ENCODE measurements at regions not wholly inside any gene's neighbourhood (a gene's known extent, or its start where the extent isn't known, plus 50 kb on each side); places are given as distances from the start of the nearest gene placed in this dataset.

GRCh38 chr3:16048435-16049318 lies 125.8 kb upstream of the GALNT15 start:
- Histone ChIP-seq H3K27ac (no peak overlapping the region), H3K27me3 (no peaks in the 10 kb centered on the region)

GRCh38 chr3:16050641-16051467 lies 123.6 kb upstream of the GALNT15 start:
- no peak for DNase-seq (ENCODE audit: low spot score)
- Histone ChIP-seq H3K27me3 (no peaks in the 10 kb centered on the region), H3K4me3 (no peak overlapping the region), H3K27ac (peak overlapping the region; percentile 45 to 66), H3K9me3 (no peaks in the 10 kb centered on the region), H3K36me3 (no peaks in the 10 kb centered on the region), H3K4me1 (peaks cover 0 to 25% of the 10 kb centered on the region in 2 donors)
- no peak for TF ChIP-seq CTCF (IDR thresholded peaks at IDR 0.05)

More at GRCh38 chr3:16048435-16049318, 125.8 kb upstream of the GALNT15 start:
- H3K4me3 ChIP-seq, result no peak overlapping the region
- H3K4me1 ChIP-seq, result peaks cover 0 to 6% of the 10 kb centered on the region in 2 donors
- H3K9me3 ChIP-seq, result no peaks in the 10 kb centered on the region
- DNase-seq (ENCODE audit: low spot score), result no peak
- H3K36me3 ChIP-seq, result no peaks in the 10 kb centered on the region
- peak; percentile 74 to 87 for TF ChIP-seq CTCF (IDR thresholded peaks at IDR 0.05)

- Histone ChIP-seq H3K4me3 (no peak overlapping the region), H3K36me3 (no peaks in the 10 kb centered on the region), H3K27me3 (no peaks in the 10 kb centered on the region), H3K4me1 (peaks cover 0 to 26% of the 10 kb centered on the region in 2 donors), H3K27ac (peak overlapping the region; percentile 45 to 66), H3K9me3 (no peaks in the 10 kb centered on the region)
- no peak for TF ChIP-seq CTCF (IDR thresholded peaks at IDR 0.05)
- no peak for DNase-seq (ENCODE audit: low spot score)
Observed at GRCh38 chr3:16051691-16052090, 122.8 kb upstream of the GALNT15 start.

- no peak for DNase-seq (ENCODE audit: low spot score)
- H3K36me3 ChIP-seq, result no peaks in the 10 kb centered on the region
- H3K4me1 ChIP-seq, result peaks cover 0 to 26% of the 10 kb centered on the region in 2 donors
- peak overlapping the region in 1 of 2 donors; percentile 67 for H3K27ac ChIP-seq
- no peak for TF ChIP-seq CTCF (IDR thresholded peaks at IDR 0.05)
- no peak overlapping the region for H3K4me3 ChIP-seq
- no peaks in the 10 kb centered on the region for H3K9me3 ChIP-seq
- no peaks in the 10 kb centered on the region for H3K27me3 ChIP-seq
Observed at GRCh38 chr3:16052964-16053363, 121.5 kb upstream of the GALNT15 start.

- H3K36me3 ChIP-seq, result no peaks in the 10 kb centered on the region
- H3K27ac ChIP-seq, result peak overlapping the region in 1 of 2 donors; percentile 67
- no peak for DNase-seq (ENCODE audit: low spot score)
- no peaks in the 10 kb centered on the region for H3K27me3 ChIP-seq
- no peaks in the 10 kb centered on the region for H3K9me3 ChIP-seq
- no peak overlapping the region for H3K4me3 ChIP-seq
- TF ChIP-seq CTCF (IDR thresholded peaks at IDR 0.05), result no peak
- peaks cover 0 to 27% of the 10 kb centered on the region in 2 donors for H3K4me1 ChIP-seq
Observed at GRCh38 chr3:16053794-16054193, 120.7 kb upstream of the GALNT15 start.

Data from right atrium auricular region (tissue), 2 donors.